Urinary bladder (tissue), 3 donors: ENCODE measurements at regions not wholly inside any gene's neighbourhood (a gene's known extent, or its start where the extent isn't known, plus 50 kb on each side); places are given as distances from the start of the nearest gene placed in this dataset.
"Not testable (repeated sequence)": the region's sequence is repeated elsewhere in the genome, so short reads cannot be mapped to it uniquely, and the experiment has no call there.

Experiments used
- DNase-seq: peaks from one replicate; pipeline ENCODE4 v3.0.0-alpha.2; 2015; ENCODE audit errors: extremely low spot score
- H3K27ac ChIP-seq: one replicate; pipeline ENCODE4 v1.5.1; 2013; ENCODE audit warnings: low read depth, mild to moderate bottlenecking, moderate library complexity
- H3K36me3 ChIP-seq: one replicate; pipeline ENCODE4 v1.6.1; 2013; ENCODE audit warnings: mild to moderate bottlenecking, moderate library complexity; ENCODE audit not compliant: insufficient read depth
- H3K4me1 ChIP-seq: one replicate; pipeline ENCODE4 v1.6.1; 2013; ENCODE audit warnings: mild to moderate bottlenecking, moderate library complexity; ENCODE audit not compliant: insufficient read depth
- H3K4me3 ChIP-seq: one replicate; pipeline ENCODE4 v1.5.1; 2013; ENCODE audit warnings: low read depth, low read length
- WGBS: extraction: QIAGEN DNeasy Blood & Tissue Kit; methylation state at CpG from one replicate; pipeline ENCODE4 v1.1.7; 2013; 5-methylcytosine and 5-hydroxymethylcytosine counted together
- donor health status: healthy with polysubstance abuse.
- donor health status: healthy.

DNA sequence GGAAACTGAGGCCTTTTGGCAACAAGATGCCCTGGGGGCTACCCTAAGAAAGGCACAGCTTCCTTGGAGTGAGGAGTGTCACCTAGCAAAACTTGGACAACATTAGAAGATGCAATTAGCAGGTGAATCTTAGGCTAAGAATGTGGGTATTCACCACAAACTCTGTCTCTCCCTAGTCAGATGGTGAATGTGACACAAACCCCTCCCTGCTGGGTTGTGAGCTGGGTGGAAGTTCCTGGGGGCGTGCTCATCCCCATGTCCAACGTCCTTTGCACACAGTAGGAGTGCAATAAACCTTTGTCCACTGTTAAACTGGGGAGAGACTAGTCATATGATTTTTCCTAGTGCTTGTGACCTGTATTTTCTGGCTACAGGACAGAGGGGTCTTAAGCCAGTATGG is 67.1 kb upstream of the SH3GL3 start:
- H3K27ac ChIP-seq, result no peak overlapping the region
- no peaks in the 10 kb centered on the region for H3K36me3 ChIP-seq
- no peaks in the 10 kb centered on the region for H3K4me1 ChIP-seq
- 44% methylated on average over 2 of the region's 2 CpGs for WGBS
- no peak overlapping the region for H3K4me3 ChIP-seq
- no peak for DNase-seq

- Histone ChIP-seq H3K36me3 (no peaks in the 10 kb centered on the region), H3K4me1 (no peaks in the 10 kb centered on the region), H3K27ac (no peak overlapping the region), H3K4me3 (no peak overlapping the region)
- no peak for DNase-seq
- WGBS, result 35% methylated on average over 4 of the region's 4 CpGs
Measured at GRCh38 chr15:83380682-83381081, 66.5 kb upstream of the SH3GL3 start.

GRCh38 chr15:83383608-83384139 is 63.5 kb upstream of the SH3GL3 start:
- not testable (repeated sequence) for DNase-seq, H3K4me1 ChIP-seq, H3K27ac ChIP-seq, H3K4me3 ChIP-seq, H3K36me3 ChIP-seq
- WGBS, result 86% methylated on average over 31 of the region's 36 CpGs

DNA sequence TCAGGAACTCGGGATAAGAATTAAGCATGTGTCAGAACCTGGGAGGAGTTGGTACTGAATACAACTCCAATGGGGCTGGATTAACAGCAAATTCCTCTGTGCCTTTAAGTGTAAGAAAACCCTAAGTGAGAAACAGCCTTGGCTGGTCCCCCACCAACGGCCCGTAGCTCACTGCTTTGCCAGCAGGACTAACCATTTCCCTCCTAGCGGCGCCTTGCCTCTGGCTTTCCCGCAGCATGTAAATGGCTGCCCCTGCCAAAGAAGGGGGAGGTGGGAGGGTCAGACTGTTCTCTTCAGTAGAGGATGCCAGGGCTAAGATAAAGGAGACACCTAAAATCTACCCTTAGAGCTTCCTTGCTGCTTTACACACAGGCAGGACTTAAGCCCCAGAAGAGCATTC is 51.0 kb upstream of the SH3GL3 start:
- no peak overlapping the region for H3K27ac ChIP-seq
- 4% methylated on average over 6 of the region's 6 CpGs for WGBS
- H3K4me3 ChIP-seq, result no peak overlapping the region
- H3K36me3 ChIP-seq, result no peaks in the 10 kb centered on the region
- DNase-seq, result no peak
- H3K4me1 ChIP-seq, result no peaks in the 10 kb centered on the region
